ENCODE measurements at regions not wholly inside any gene's neighbourhood (a gene's known extent, or its start where the extent isn't known, plus 50 kb on each side); places are given as distances from the start of the nearest gene placed in this dataset.

GRCh38 chr17:71164561-71164960, 956.3 kb upstream of the SOX9 start:
- Histone ChIP-seq H3K27me3 (ENCODE audit: low read length) (no peaks in the 10 kb centered on the region), H3K9me2 (replicated peaks; ENCODE audit: low read length) (no peaks in the 10 kb centered on the region), H3K9me3 (ENCODE audit: low read length) (no peaks in the 10 kb centered on the region), H2AFZ (ENCODE audit: low read length) (no peak overlapping the region), H3K4me2 (ENCODE audit: low read length) (no peak overlapping the region), H4K20me1 (ENCODE audit: low read length) (no peaks in the 10 kb centered on the region), H3F3A (ENCODE audit: low read length, unreplicated experiment) (no peaks in the 10 kb centered on the region), H3K9ac (ENCODE audit: low read length) (no peak overlapping the region), H3K27ac (ENCODE audit: low read length) (no peak overlapping the region), H3K79me2 (ENCODE audit: low read length) (no peaks in the 10 kb centered on the region), H3K4me3 (ENCODE audit: low read length) (no peak overlapping the region), H3K36me3 (ENCODE audit: low read depth, low read length) (no peaks in the 10 kb centered on the region), H3K4me1 (ENCODE audit: insufficient read depth, low read length) (peaks cover 9% of the 10 kb centered on the region)
- BruUV-seq (replicated peaks) = no TSS peak
- TF ChIP-seq, protein P1, sequence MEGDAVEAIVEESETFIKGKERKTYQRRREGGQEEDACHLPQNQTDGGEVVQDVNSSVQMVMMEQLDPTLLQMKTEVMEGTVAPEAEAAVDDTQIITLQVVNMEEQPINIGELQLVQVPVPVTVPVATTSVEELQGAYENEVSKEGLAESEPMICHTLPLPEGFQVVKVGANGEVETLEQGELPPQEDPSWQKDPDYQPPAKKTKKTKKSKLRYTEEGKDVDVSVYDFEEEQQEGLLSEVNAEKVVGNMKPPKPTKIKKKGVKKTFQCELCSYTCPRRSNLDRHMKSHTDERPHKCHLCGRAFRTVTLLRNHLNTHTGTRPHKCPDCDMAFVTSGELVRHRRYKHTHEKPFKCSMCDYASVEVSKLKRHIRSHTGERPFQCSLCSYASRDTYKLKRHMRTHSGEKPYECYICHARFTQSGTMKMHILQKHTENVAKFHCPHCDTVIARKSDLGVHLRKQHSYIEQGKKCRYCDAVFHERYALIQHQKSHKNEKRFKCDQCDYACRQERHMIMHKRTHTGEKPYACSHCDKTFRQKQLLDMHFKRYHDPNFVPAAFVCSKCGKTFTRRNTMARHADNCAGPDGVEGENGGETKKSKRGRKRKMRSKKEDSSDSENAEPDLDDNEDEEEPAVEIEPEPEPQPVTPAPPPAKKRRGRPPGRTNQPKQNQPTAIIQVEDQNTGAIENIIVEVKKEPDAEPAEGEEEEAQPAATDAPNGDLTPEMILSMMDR (conservative IDR thresholded peaks at IDR 0.05; ENCODE audit: low read depth, low read length) = no peak
- TF ChIP-seq EZH2phosphoT487 (IDR thresholded peaks at IDR 0.05; ENCODE audit: borderline replicate concordance, low read length) (no peak), EZH2 (IDR thresholded peaks at IDR 0.05; ENCODE audit: low read length, unreplicated experiment) (no peak)
- intact Hi-C loops (cut with micrococcal nuclease) = no loop called here
- CTCF ChIA-PET = no interaction called here
- POLR2A ChIA-PET (ENCODE audit: unreplicated experiment) = no interaction called here
- ATAC-seq (no peak), DNase-seq (no peak)

- Histone ChIP-seq H3K79me2 (ENCODE audit: low read length) (no peaks in the 10 kb centered on the region), H3K4me2 (ENCODE audit: low read length) (no peak overlapping the region), H3F3A (ENCODE audit: low read length, unreplicated experiment) (no peaks in the 10 kb centered on the region), H3K9ac (ENCODE audit: low read length) (no peak overlapping the region), H4K20me1 (ENCODE audit: low read length) (no peaks in the 10 kb centered on the region), H3K4me3 (ENCODE audit: low read length) (no peak overlapping the region), H3K27me3 (ENCODE audit: low read length) (no peaks in the 10 kb centered on the region), H3K9me3 (ENCODE audit: low read length) (no peaks in the 10 kb centered on the region), H3K9me2 (replicated peaks; ENCODE audit: low read length) (no peaks in the 10 kb centered on the region), H3K36me3 (ENCODE audit: low read depth, low read length) (no peaks in the 10 kb centered on the region), H3K4me1 (ENCODE audit: insufficient read depth, low read length) (peaks cover 9% of the 10 kb centered on the region), H2AFZ (ENCODE audit: low read length) (no peak overlapping the region), H3K27ac (ENCODE audit: low read length) (no peak overlapping the region)
- DNase-seq (no peak), ATAC-seq (no peak)
- TF ChIP-seq EZH2 (IDR thresholded peaks at IDR 0.05; ENCODE audit: low read length, unreplicated experiment) = no peak
- TF ChIP-seq EZH2phosphoT487 (IDR thresholded peaks at IDR 0.05; ENCODE audit: borderline replicate concordance, low read length) = no peak
- TF ChIP-seq, protein P1 (conservative IDR thresholded peaks at IDR 0.05; ENCODE audit: low read depth, low read length) = no peak
- BruUV-seq (replicated peaks) = no TSS peak
- ChIA-PET POLR2A (ENCODE audit: unreplicated experiment) (no interaction called here), CTCF (no interaction called here)
- intact Hi-C loops (cut with micrococcal nuclease) = no loop called here
Observed at GRCh38 chr17:71166311-71166710, 954.5 kb upstream of the SOX9 start.

- H2AFZ ChIP-seq (ENCODE audit: low read length) = no peak overlapping the region
- no peaks in the 10 kb centered on the region for H3K9me3 ChIP-seq (ENCODE audit: low read length)
- ATAC-seq (no peak), DNase-seq (no peak)
- ChIA-PET POLR2A (ENCODE audit: unreplicated experiment) (no interaction called here), CTCF (interaction anchor here (0.5 to 0.6 kb wide), 2 partner anchors 293 to 305 kb away, joined by 3 read pairs; no protein-coding TSS in a partner anchor)
- no peak overlapping the region for H3K27ac ChIP-seq (ENCODE audit: low read length)
- BruUV-seq (replicated peaks) = no TSS peak
- H4K20me1 ChIP-seq (ENCODE audit: low read length) = no peaks in the 10 kb centered on the region
- no peak overlapping the region for H3K4me3 ChIP-seq (ENCODE audit: low read length)
- no peak overlapping the region for H3K4me2 ChIP-seq (ENCODE audit: low read length)
- H3K79me2 ChIP-seq (ENCODE audit: low read length) = no peaks in the 10 kb centered on the region
- no peak overlapping the region for H3K9ac ChIP-seq (ENCODE audit: low read length)
- H3K9me2 ChIP-seq (replicated peaks; ENCODE audit: low read length) = no peaks in the 10 kb centered on the region
- TF ChIP-seq EZH2 (IDR thresholded peaks at IDR 0.05; ENCODE audit: low read length, unreplicated experiment) (no peak), EZH2phosphoT487 (IDR thresholded peaks at IDR 0.05; ENCODE audit: borderline replicate concordance, low read length) (no peak)
- TF ChIP-seq, protein P1 (conservative IDR thresholded peaks at IDR 0.05; ENCODE audit: low read depth, low read length) = no peak
- no peaks in the 10 kb centered on the region for H3K36me3 ChIP-seq (ENCODE audit: low read depth, low read length)
- H3F3A ChIP-seq (ENCODE audit: low read length, unreplicated experiment) = no peaks in the 10 kb centered on the region
- H3K27me3 ChIP-seq (ENCODE audit: low read length) = no peaks in the 10 kb centered on the region
- H3K4me1 ChIP-seq (ENCODE audit: insufficient read depth, low read length) = peaks cover 5% of the 10 kb centered on the region
- intact Hi-C loops (cut with micrococcal nuclease) = no loop called here
Observed at GRCh38 chr17:71168053-71168741, 952.6 kb upstream of the SOX9 start.
